Naive B cell (primary cell): ENCODE measurements at regions not wholly inside any gene's neighbourhood (a gene's known extent, or its start where the extent isn't known, plus 50 kb on each side); places are given as distances from the start of the nearest gene placed in this dataset.
A peak's percentile ranks its signal among the peaks of the same experiment; 100 is the strongest.

Experiments used
- ATAC-seq, 2 donors: fragments of 150-1000 bp; cut with Tn5 transposase; 2 replicates each; pipeline ENCODE4 v1.10.0; 2021; ENCODE audit warnings: low read depth in 2 of 2, mild to moderate bottlenecking in 2 of 2, moderate library complexity in 2 of 2
- DNase-seq: peaks from one replicate; pipeline ENCODE4 v3.0.0; 2022
- H3K27ac Mint-ChIP-seq, 6 donors: one replicate each; pipeline ENCODE4 v1.8.0; 2020 to 2022; ENCODE audit warnings: mild to moderate bottlenecking in 6 of 6, mixed read lengths in 6 of 6, moderate library complexity in 5 of 6, inconsistent platforms in 2 of 6
- H3K27me3 Mint-ChIP-seq, 3 donors: one replicate each; pipeline ENCODE4 v1.8.0; 2021 to 2022; ENCODE audit warnings: mixed read lengths in 3 of 3, mild to moderate bottlenecking in 1 of 3
- H3K36me3 Mint-ChIP-seq, 2 donors: one replicate each; pipeline ENCODE4 v1.8.0; 2020 to 2022; ENCODE audit warnings: mixed read lengths in 2 of 2, inconsistent platforms in 1 of 2, mild to moderate bottlenecking in 1 of 2
- H3K4me1 Mint-ChIP-seq, 3 donors: one replicate each; pipeline ENCODE4 v1.8.0; 2020 to 2022; ENCODE audit warnings: mixed read lengths in 3 of 3, inconsistent platforms in 1 of 3, mild to moderate bottlenecking in 1 of 3, moderate library complexity in 1 of 3
- H3K4me3 Mint-ChIP-seq, 8 donors: one replicate each; pipeline ENCODE4 v1.8.0; 2020 to 2022; ENCODE audit warnings: mild to moderate bottlenecking in 8 of 8, mixed read lengths in 8 of 8, moderate library complexity in 8 of 8, inconsistent platforms in 2 of 8
- H3K9me3 Mint-ChIP-seq, 7 donors: one replicate each; pipeline ENCODE4 v1.8.0; 2020 to 2022; ENCODE audit warnings: mixed read lengths in 7 of 7, mild to moderate bottlenecking in 5 of 7, inconsistent platforms in 2 of 7, moderate library complexity in 1 of 7

DNA sequence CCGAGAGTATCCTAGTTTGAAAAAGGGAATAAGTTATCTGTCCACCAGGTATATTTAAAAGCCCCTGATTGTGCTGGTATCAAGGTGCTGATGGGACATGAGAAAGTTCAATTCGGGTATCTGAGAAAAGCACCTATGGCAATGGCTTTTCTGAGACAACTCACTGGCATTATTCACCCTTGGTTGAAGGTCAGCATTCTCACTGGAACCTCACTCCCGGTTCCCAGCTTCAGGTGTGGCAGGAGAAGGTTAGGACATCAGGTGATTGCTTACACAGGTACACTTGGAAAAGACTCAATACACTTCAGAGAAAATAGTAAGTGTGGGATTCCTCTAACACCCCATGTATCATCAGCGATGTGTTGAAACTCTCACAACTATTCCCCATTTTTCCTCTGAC lies 643.1 kb downstream of the INHBA start:
- Mint-ChIP-seq H3K36me3 (no peaks in the 10 kb centered on the region), H3K27me3 (no peaks in the 10 kb centered on the region), H3K4me3 (no peak overlapping the region), H3K4me1 (no peaks in the 10 kb centered on the region), H3K9me3 (peaks cover 3 to 16% (median 8%) of the 10 kb centered on the region in 7 donors), H3K27ac (no peak overlapping the region)
- DNase-seq (no peak), ATAC-seq (no peak)

DNA sequence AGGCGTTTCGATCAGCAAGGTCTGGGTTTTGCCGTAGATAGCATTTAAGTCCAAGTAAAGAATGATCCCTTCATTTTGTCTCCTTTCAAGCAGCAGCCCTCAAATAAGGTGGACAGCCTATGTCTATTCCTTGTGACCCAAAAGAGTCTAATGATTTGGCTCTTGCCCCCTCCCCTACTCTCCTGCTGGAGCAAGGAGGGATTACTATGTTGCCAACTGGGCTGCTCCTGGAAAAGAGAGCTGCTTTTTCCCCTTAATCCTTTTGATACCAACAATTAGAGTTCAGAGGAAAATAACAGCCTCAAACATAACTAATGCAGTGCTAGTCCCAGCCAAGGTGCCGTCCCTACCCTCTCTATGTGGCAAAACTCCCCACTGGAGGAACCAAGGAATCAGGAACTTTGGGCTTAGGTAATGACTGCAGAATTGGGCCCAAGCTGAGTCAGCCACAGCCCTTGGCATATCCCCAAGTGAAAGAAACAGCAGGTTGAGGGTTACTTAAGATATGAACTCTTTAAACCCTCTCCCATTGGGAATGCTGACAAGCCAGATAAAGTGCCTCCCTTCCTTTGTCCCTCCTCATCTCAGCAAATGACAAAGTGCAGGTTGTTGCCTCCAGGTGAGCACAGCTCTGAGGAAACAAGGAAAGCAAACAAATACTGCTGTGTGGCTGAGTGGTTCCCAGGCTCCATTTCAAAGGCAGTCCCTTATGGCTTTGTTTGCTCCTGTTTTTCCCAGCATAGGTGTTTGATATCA lies 643.7 kb downstream of the INHBA start:
- Mint-ChIP-seq H3K9me3 (peaks cover 3 to 16% (median 8%) of the 10 kb centered on the region in 7 donors), H3K27ac (no peak overlapping the region), H3K4me1 (no peaks in the 10 kb centered on the region), H3K27me3 (no peaks in the 10 kb centered on the region), H3K4me3 (no peak overlapping the region), H3K36me3 (no peaks in the 10 kb centered on the region)
- DNase-seq (no peak), ATAC-seq (no peak)

DNA sequence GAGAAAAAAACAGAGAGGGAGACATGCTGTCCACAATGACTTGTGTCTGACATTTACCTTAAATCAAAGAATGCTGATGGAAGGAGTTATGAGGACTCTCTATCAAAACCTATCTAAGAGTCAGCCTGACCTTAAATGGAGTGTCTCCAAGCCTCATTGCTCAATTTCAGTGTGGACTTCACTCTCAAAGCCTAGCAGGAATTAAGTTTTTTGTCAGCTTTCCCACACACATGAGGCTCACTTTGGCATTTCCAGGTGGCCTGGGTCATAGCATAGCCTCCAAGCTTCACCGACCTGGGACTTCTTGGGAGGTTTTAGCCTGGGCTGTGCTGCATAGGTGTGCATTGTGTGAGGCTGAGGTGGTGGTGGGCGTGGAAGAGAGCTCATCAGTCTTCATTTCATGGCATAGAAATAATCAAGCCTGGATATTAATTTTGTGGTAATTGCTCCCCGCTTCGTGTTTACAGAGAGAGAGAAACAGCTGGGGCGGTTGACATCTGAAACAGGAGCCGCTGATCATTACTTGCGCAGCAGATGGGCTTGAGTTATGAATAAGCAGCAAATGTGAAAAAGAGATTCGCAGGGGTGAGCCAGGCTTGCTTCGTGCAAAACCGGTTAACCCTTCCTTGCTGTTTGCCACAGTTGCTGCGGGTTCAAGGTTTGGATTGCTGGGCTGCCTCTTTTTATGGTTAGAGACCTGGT lies 647.8 kb downstream of the INHBA start:
- no peak for DNase-seq
- Mint-ChIP-seq H3K9me3 (peaks cover 3 to 16% (median 8%) of the 10 kb centered on the region in 7 donors), H3K4me1 (no peaks in the 10 kb centered on the region), H3K27me3 (peaks cover 0 to 6% (median 0%) of the 10 kb centered on the region in 3 donors), H3K36me3 (no peaks in the 10 kb centered on the region), H3K27ac (no peak overlapping the region), H3K4me3 (no peak overlapping the region)
- no peak for ATAC-seq

DNA sequence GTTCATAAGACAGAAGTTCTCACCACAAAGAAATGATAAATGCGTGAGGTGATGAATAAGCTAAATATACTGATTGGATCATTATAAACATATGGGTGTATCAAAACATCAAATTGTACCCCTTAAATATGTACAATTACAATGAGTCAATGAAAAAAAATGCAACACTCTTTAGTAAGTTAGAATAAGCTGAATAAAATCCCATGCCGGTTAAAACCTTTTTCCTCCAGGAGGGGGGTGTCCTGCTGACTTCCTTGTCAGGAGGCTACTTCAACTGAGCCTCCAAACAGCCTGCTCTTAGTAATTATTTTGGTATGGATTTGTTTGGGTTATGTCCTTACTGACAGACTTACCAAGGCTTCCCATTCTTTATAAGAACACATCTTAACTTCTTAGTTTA lies 649.1 kb downstream of the INHBA start:
- Mint-ChIP-seq H3K27ac (no peak overlapping the region), H3K27me3 (peaks cover 0 to 6% (median 0%) of the 10 kb centered on the region in 3 donors), H3K36me3 (no peaks in the 10 kb centered on the region), H3K4me1 (no peaks in the 10 kb centered on the region), H3K4me3 (no peak overlapping the region), H3K9me3 (peaks cover 3 to 16% (median 8%) of the 10 kb centered on the region in 7 donors)
- ATAC-seq (no peak), DNase-seq (no peak)

DNA sequence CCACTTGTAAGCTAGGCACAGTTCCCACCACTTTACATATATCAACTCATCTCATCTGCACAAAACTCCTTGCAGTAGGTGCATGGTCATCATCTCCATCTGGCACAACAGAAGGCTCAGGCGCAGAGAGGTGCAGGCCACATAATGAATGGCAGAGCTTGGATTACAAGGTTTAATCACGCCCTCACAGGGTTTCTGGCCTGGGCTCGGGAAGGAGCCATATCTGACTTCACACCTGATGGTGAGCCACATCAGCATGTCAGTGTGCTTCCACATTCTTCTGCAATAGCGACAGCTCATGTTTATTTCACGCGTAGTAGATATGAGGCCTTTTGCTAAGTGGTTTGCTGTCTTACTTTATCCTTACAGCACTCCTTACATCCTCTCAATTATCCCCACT lies 650.2 kb downstream of the INHBA start:
- Mint-ChIP-seq H3K36me3 (no peaks in the 10 kb centered on the region), H3K27ac (no peak overlapping the region), H3K27me3 (peaks cover 0 to 6% (median 0%) of the 10 kb centered on the region in 3 donors), H3K4me1 (no peaks in the 10 kb centered on the region), H3K4me3 (no peak overlapping the region), H3K9me3 (peaks cover 0 to 10% (median 5%) of the 10 kb centered on the region in 7 donors)
- ATAC-seq (no peak), DNase-seq (no peak)

DNA sequence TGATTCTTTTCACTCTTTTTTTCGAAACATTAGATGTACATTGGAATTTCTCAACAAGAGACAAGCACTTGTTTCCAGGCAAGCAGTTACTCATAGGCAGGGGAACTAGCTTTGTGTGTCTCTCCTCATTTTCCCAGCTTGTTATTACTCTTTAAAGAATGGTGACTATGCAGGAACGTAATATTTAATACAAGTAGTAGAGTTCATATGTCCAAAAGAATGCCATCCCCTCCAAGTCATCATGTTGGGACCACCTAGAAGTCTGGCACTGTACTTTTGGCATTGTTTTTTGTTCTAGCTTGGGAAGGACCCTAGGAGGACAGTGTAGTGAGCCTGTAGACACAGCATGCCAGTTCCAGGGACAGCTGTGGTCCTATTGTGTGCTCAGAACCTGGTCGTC lies 650.7 kb downstream of the INHBA start:
- Mint-ChIP-seq H3K27ac (no peak overlapping the region), H3K9me3 (peaks cover 0 to 5% (median 3%) of the 10 kb centered on the region in 7 donors), H3K4me1 (no peaks in the 10 kb centered on the region), H3K36me3 (no peaks in the 10 kb centered on the region), H3K4me3 (no peak overlapping the region), H3K27me3 (peaks cover 0 to 6% (median 0%) of the 10 kb centered on the region in 3 donors)
- DNase-seq (no peak), ATAC-seq (no peak)

DNA sequence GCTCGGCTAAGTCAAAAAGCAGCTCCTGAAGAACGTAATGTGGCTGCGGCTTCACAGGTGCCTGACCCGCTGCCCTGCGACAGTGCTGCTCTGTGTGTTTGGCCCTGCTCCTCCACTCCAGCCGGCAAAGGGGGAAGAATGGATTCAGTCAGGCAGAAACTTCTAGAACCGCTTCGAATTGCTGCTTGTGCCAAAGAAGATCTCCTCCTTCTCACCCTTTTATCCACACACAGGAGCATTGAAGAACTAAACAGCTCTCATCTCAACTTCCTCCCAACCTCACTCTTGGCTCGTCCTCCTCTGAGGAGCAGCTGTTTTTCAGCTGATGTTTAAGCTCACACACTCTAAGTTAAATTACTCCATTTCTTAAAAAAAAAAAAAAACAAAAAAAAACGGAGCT lies 651.4 kb downstream of the INHBA start:
- Mint-ChIP-seq H3K4me3 (no peak overlapping the region), H3K27me3 (peaks cover 0 to 6% (median 0%) of the 10 kb centered on the region in 3 donors), H3K4me1 (no peaks in the 10 kb centered on the region), H3K36me3 (no peaks in the 10 kb centered on the region), H3K9me3 (peaks cover 0 to 4% (median 0%) of the 10 kb centered on the region in 7 donors), H3K27ac (no peak overlapping the region)
- DNase-seq (no peak), ATAC-seq (no peak)

DNA sequence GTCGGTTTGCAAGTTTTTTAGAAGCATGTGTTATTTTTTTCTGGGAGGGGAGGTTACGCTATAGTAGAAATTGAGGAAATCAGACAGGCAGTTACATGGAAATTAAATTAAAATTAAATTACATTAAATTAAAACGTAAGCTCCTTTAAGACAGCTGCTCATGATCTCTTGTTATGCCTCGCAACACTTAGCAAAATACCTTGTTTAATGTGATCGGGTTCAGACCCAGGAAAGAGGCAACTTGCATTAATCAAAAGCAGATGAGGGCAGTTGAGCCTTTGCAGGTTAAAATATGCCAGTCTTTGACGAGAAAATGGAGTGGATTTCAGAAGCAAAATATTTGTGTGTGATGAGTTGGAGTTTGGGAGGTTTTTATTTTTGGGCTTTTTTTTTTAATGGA lies 651.8 kb downstream of the INHBA start:
- Mint-ChIP-seq H3K9me3 (peaks cover 0 to under 1% (median 0%) of the 10 kb centered on the region in 7 donors), H3K27ac (no peak overlapping the region), H3K27me3 (peaks cover 0 to 6% (median 0%) of the 10 kb centered on the region in 3 donors), H3K4me1 (no peaks in the 10 kb centered on the region), H3K36me3 (no peaks in the 10 kb centered on the region), H3K4me3 (no peak overlapping the region)
- DNase-seq (no peak), ATAC-seq (no peak)

DNA sequence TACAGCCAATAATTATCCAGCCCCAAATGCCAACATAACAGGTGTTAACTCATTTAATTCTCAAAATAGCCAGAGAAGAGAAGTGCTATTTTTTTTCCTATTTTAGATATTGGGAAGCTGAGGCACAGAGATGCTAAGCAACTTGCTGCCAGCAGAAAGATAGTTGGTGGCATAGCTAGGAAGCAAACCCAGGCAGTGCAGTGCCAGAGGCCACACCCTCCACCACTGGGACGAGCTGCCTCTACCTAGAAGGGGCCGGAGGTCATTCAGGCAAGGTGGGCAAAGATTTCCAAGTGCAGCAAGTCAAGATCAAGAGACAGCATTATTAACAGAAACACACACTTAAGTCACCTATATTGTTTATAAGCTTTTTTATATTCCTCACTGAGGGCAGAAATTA lies 654.1 kb downstream of the INHBA start:
- Mint-ChIP-seq H3K4me1 (no peaks in the 10 kb centered on the region), H3K27me3 (peaks cover 0 to 6% (median 0%) of the 10 kb centered on the region in 3 donors), H3K9me3 (peaks cover 0 to 1% (median 0%) of the 10 kb centered on the region in 7 donors), H3K36me3 (no peaks in the 10 kb centered on the region), H3K4me3 (no peak overlapping the region), H3K27ac (no peak overlapping the region)
- ATAC-seq (no peak), DNase-seq (no peak)

DNA sequence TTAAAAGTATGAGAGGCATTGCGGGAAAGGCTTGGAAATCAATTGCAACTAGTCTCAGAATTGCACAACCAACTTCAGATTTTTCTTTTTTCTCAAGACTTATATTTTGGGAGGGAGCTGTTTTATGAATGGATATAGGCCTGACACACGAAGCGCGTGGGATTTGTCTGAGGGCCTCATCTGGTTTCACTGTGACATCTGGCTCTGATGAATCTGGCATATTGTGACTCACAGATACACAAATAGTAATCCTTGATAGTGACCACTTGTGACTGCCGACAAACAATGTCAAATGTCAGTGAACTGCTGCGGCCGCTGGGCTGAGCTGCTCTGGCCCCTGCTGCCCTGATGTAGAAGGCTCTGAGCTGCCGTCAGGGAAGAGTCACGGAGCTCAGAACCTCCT lies 655.1 kb downstream of the INHBA start:
- peaks cover 4 to 5% of the 10 kb centered on the region in 2 donors for H3K36me3 Mint-ChIP-seq
- ATAC-seq, result no peak
- peaks cover 0 to 4% (median 3%) of the 10 kb centered on the region in 7 donors for H3K9me3 Mint-ChIP-seq
- H3K27ac Mint-ChIP-seq, result peak overlapping the region in 1 of 6 donors; percentile 9
- peaks cover 0 to 6% (median 0%) of the 10 kb centered on the region in 3 donors for H3K27me3 Mint-ChIP-seq
- H3K4me1 Mint-ChIP-seq, result no peaks in the 10 kb centered on the region
- no peak for DNase-seq
- H3K4me3 Mint-ChIP-seq, result no peak overlapping the region

DNA sequence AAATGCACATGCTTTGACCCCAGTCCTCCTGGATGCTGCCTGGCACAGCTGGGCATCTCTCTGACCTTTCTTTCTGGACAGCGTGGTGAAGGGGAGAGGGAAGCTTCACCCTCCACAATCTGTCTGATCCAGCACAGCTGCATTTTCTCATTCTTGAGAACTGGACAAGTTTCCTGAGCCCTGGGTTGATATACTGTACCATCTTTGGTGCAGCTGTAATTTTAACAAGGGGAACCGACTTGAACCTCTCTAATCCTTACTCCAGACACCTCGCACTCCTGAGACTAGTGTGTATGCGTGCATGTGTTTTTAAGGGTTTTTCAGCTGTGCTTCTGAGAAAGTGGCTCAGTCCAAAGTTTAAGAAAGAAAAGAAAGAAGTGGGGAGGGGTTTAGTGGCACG lies 655.7 kb downstream of the INHBA start:
- ATAC-seq, result no peak
- H3K27ac Mint-ChIP-seq, result no peak overlapping the region

DNA sequence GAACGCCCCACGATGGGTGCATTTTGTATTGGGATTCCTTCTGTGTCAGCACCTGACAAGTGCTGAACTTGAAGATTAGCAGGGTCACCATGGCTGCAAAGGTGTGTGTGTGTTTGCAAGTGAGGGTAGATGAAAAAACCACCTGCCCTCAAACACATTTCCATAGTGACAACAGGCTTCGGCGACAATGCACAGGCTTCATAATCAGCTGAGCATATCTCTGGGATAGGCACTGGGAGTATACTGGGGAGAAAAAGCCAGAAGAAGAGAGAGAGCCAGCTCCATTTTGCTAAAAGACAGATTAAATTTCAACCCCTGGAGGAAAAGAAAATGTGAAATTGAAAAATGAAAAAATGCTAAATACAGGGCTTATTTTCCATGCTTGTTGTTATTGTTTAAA lies 656.1 kb downstream of the INHBA start:
- ATAC-seq, result no peak

More for the DNA sequence above, 655.7 kb downstream of the INHBA start:
- Mint-ChIP-seq H3K4me1 (no peaks in the 10 kb centered on the region), H3K4me3 (no peak overlapping the region), H3K27me3 (peaks cover 0 to 6% (median 0%) of the 10 kb centered on the region in 3 donors), H3K9me3 (peaks cover 0 to 4% (median 3%) of the 10 kb centered on the region in 7 donors), H3K36me3 (peaks cover 4 to 5% of the 10 kb centered on the region in 2 donors)
- DNase-seq, result no peak

DNA sequence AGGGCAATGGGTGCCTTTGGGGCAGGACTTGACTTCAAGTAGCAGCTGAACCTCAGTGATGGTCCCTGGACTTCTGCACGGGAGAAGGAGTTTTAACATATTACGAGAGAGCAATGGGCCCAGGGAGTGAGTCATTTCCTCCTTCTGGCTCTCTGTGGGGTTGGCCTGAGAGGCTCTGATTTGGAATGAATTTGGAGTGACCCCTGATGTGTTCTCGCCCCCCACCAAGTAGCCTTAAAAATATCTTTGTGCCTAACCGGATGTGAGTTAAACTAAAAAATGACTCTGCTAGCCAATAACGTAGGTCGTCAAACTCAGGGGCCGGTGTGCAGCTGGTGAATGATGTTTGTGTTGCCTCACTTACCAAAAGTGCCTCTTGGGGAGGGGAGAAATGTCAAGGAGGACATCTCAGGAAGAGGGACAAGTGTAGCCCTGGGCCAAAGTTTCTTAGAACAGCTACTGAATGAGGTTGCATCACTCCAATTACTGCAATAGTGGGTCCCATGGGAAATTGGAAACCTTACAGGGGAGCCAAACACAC lies 656.6 kb downstream of the INHBA start:
- no peaks in the 10 kb centered on the region for H3K4me1 Mint-ChIP-seq
- DNase-seq (no peak), ATAC-seq (no peak)
- peaks cover 0 to 4% (median 3%) of the 10 kb centered on the region in 7 donors for H3K9me3 Mint-ChIP-seq
- H3K27ac Mint-ChIP-seq, result no peak overlapping the region
- peak overlapping the region in 1 of 8 donors; percentile 37 for H3K4me3 Mint-ChIP-seq
- H3K27me3 Mint-ChIP-seq, result peaks cover 0 to 6% (median 0%) of the 10 kb centered on the region in 3 donors
- H3K36me3 Mint-ChIP-seq, result peaks cover 4 to 5% of the 10 kb centered on the region in 2 donors

More for the DNA sequence above, 656.1 kb downstream of the INHBA start:
- H3K36me3 Mint-ChIP-seq, result peaks cover 4 to 5% of the 10 kb centered on the region in 2 donors
- H3K27ac Mint-ChIP-seq, result no peak overlapping the region
- peaks cover 0 to 6% (median 0%) of the 10 kb centered on the region in 3 donors for H3K27me3 Mint-ChIP-seq
- peaks cover 0 to 4% (median 3%) of the 10 kb centered on the region in 7 donors for H3K9me3 Mint-ChIP-seq
- DNase-seq, result no peak
- H3K4me3 Mint-ChIP-seq, result no peak overlapping the region
- H3K4me1 Mint-ChIP-seq, result no peaks in the 10 kb centered on the region
